Pancreas (tissue), 10 donors: ENCODE measurements at regions not wholly inside any gene's neighbourhood (a gene's known extent, or its start where the extent isn't known, plus 50 kb on each side); places are given as distances from the start of the nearest gene placed in this dataset.
A peak's percentile ranks its signal among the peaks of the same experiment; 100 is the strongest.

ENCODE experiments used
- ATAC-seq, 4 donors: fragments of 200-7000 bp; cut with Tn5 transposase; one replicate each; pipeline versions ENCODE4 v1.8.0 to v1.9.1; 2020; ENCODE audit warnings: mild to moderate bottlenecking in 4 of 4, moderate library complexity in 4 of 4
- DNase-seq, 6 donors: peaks; one replicate each; pipeline ENCODE4 v3.0.0-alpha.2; 2020
- FAIRE-seq: peaks from 2 replicates; lab custom pipeline; 2012; peaks lifted over from hg19 to GRCh38; lab: Jason Lieb, UNC
- H3K27ac ChIP-seq, 4 donors: fragments of 200-600 bp; sonication (generic); 1 replicate in 3 of 4; 2 replicates in 1 of 4; pipeline versions ENCODE4 v1.5.0 to v1.8.0; 2020
- H3K27me3 ChIP-seq, 4 donors: fragments of 200-600 bp; one replicate each; pipeline ENCODE4 v1.8.0; 2021
- H3K36me3 ChIP-seq, 3 donors: fragments of 200-600 bp; sonication (generic) in 1 of 3; one replicate each; pipeline versions ENCODE4 v1.5.0 to v1.8.0; 2020 to 2021
- H3K4me1 ChIP-seq, 3 donors: fragments of 200-600 bp; one replicate each; pipeline ENCODE4 v1.8.0; 2021
- H3K4me3 ChIP-seq, 4 donors: fragments of 200-600 bp; sonication (generic) in 2 of 4; one replicate each; pipeline versions ENCODE4 v1.5.0 to v1.8.0; 2020 to 2021
- H3K9me3 ChIP-seq, 4 donors: fragments of 200-600 bp; one replicate each; pipeline ENCODE4 v1.8.0; 2021
- CTCF ChIP-seq, 4 donors: fragments of 200-600 bp; sonication (generic) in 3 of 4; IDR thresholded peaks; one replicate each; pipeline versions ENCODE4 v1.5.0 to v1.8.0; 2021; ENCODE audit warnings: antibody characterized with exemption in 4 of 4
- WGBS, 2 donors: extraction: QIAGEN DNeasy Blood & Tissue Kit; methylation state at CpG; one replicate each; pipeline ENCODE4 v1.1.7; 2013; 5-methylcytosine and 5-hydroxymethylcytosine counted together
- intact Hi-C, 3 donors: fragments of 100-400 bp; cut with DNase I; formaldehyde crosslinking; loops; one replicate each; pipeline versions ENCODE4 v1.11.1 to v1.14.2; 2022
- donor health status: healthy with polysubstance abuse.
- donor health status: DM: no; HTN: no; CAD: no; lungs with moderate emphysema.
- donor health status: DM: no; HTN: no; CAD: no.
- donor health status: control.
- donor health status: control.
- donor health status: Bipolar disorder and iron deficiency.
- donor health status: DM: yes; HTN: yes; CAD: no.
- donor health status: DM: no; HTN: no; CAD: no.
- donor health status: DM: no; HTN: no; CAD: no.
- donor health status: DM: yes; HTN: yes; CAD: no.

DNA sequence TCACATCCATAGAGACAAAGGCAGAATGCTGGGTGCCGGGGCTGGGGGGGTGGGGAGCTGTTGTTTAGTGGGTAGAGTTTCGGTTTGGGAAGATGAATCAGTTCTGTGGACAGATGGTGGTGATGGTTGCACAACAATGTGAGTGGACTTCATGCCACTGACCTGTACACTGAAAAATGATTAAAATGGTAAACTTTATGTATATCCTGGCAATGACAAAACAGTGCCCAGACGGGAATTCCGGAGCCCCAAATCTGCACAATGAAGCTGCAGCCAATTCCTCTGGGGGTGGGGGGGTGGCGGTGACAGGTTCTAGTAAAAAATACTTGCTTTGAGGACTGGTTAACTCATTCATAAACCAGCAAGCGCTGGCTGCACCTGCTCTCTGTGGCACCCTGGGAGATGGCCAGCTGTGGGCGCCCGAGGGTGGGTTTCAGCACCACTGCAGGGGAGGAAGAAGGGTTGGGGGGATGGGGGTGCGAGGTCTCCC is 81.8 kb upstream of the HPCAL1 start:
- FAIRE-seq (no peak), ATAC-seq (no peak), DNase-seq (peak in 1 of 6 donors; percentile 45)
- Histone ChIP-seq H3K36me3 (no peaks in the 10 kb centered on the region), H3K4me3 (no peak overlapping the region), H3K9me3 (no peaks in the 10 kb centered on the region), H3K27me3 (no peaks in the 10 kb centered on the region), H3K27ac (no peak overlapping the region), H3K4me1 (no peaks in the 10 kb centered on the region)
- intact Hi-C loops: no loop called here
- 57 to 63% methylated on average over 9 of the region's 9 CpGs for WGBS, 2 donors
- no peak for TF ChIP-seq CTCF (IDR thresholded peaks at IDR 0.05)

- ATAC-seq: no peak
- no peak overlapping the region for H3K4me3 ChIP-seq
- 57 to 65% methylated on average over 10 to 11 of the region's 11 CpGs for WGBS, 2 donors
- no peak for DNase-seq
- intact Hi-C loops: no loop called here
- no peak overlapping the region for H3K27ac ChIP-seq
- H3K27me3 ChIP-seq: no peaks in the 10 kb centered on the region
- H3K4me1 ChIP-seq: no peaks in the 10 kb centered on the region
- no peaks in the 10 kb centered on the region for H3K36me3 ChIP-seq
- H3K9me3 ChIP-seq: no peaks in the 10 kb centered on the region
- no peak for FAIRE-seq
- no peak for TF ChIP-seq CTCF (IDR thresholded peaks at IDR 0.05)
These were observed 81.3 kb upstream of the HPCAL1 start for GRCh38 chr2:10221443-10221842.

GRCh38 chr2:10221976-10222870 is 80.5 kb upstream of the HPCAL1 start:
- DNase-seq: peak in 1 of 6 donors; percentile 15
- WGBS, 2 donors: 80% methylated on average over 19 of the region's 19 CpGs
- FAIRE-seq: no peak
- H3K27me3 ChIP-seq: no peaks in the 10 kb centered on the region
- no peak for ATAC-seq
- H3K4me1 ChIP-seq: peaks cover 0 to 5% (median 3%) of the 10 kb centered on the region in 3 donors
- no peak overlapping the region for H3K27ac ChIP-seq
- intact Hi-C loops: no loop called here
- H3K9me3 ChIP-seq: no peaks in the 10 kb centered on the region
- no peak for TF ChIP-seq CTCF (IDR thresholded peaks at IDR 0.05)
- H3K36me3 ChIP-seq: no peaks in the 10 kb centered on the region
- H3K4me3 ChIP-seq: no peak overlapping the region

GRCh38 chr2:10223471-10223870 is 79.2 kb upstream of the HPCAL1 start:
- no peak for TF ChIP-seq CTCF (IDR thresholded peaks at IDR 0.05)
- no peaks in the 10 kb centered on the region for H3K27me3 ChIP-seq
- FAIRE-seq: no peak
- H3K27ac ChIP-seq: no peak overlapping the region
- intact Hi-C loops: no loop called here
- DNase-seq: peak in 1 of 6 donors; percentile 43
- ATAC-seq: no peak
- H3K9me3 ChIP-seq: no peaks in the 10 kb centered on the region
- no peak overlapping the region for H3K4me3 ChIP-seq
- WGBS, 2 donors: 87 to 90% methylated on average over 9 of the region's 9 CpGs
- peaks cover 3 to 14% (median 10%) of the 10 kb centered on the region in 3 donors for H3K4me1 ChIP-seq
- no peaks in the 10 kb centered on the region for H3K36me3 ChIP-seq
